HG03280 (cell line): ENCODE measurements at regions not wholly inside any gene's neighbourhood (a gene's known extent, or its start where the extent isn't known, plus 50 kb on each side); places are given as distances from the start of the nearest gene placed in this dataset.

Experiments
- ATAC-seq: cut with Tn5 transposase; IDR thresholded peaks from one replicate; pipeline ENCODE4 v1.9.1; 2021; ENCODE audit warnings: mild to moderate bottlenecking, moderate library complexity; ENCODE audit not compliant: unreplicated experiment

GRCh38 chr11:11141065-11141464 lies 212.0 kb downstream of the CSNK2A3 start:
- ATAC-seq, result no peak

GRCh38 chr11:11140510-11140909 lies 212.5 kb downstream of the CSNK2A3 start:
- no peak for ATAC-seq

DNA sequence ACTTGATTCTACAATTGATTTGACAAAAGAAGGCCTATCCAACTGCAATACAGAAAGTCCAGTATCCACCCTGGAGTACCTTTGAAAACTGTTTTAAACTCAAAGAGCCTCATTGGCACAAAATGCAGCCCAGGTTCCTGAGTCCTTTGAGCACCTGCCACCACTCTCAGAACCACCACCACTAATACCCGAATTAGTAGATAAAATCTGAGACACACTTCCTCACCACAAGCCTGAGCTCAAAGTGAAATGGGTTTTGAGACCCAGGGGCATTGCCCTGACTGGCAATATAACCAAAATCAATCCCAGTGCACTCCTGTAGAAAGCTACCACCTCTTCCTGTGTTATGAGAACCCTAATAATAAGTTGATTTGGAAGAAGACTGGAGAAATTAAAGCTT lies 215.7 kb downstream of the CSNK2A3 start:
- no peak for ATAC-seq

DNA sequence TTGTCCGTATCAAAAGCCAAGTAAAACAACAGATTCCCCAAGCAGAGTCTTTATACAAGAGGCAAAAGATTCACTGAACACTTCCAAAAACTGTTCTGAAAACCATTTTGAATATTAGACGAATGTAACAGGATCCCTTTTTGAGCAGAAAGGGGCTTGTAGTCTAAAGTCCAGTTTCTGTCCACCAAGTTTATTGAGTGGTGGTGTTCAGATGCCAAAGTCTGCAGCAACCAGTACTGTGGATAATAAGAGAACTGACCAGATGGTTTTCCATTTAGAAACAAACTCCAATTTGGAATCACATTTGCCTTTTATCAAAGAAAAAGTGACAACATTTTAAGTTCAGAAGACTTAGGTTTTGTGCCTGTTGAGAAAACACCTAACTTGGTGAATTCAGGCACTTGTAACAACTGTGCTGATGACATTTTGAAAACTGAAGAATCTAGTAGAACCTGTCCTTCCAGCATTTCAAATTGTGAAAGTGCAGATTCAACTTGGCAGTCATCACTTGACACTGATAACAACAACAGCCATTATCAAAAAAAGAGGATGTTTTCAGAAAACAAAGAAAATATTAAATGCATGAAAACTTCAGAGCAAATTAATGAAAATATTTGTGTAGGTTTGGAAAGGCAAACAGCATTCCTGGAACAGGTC lies 217.1 kb downstream of the CSNK2A3 start:
- no peak for ATAC-seq

DNA sequence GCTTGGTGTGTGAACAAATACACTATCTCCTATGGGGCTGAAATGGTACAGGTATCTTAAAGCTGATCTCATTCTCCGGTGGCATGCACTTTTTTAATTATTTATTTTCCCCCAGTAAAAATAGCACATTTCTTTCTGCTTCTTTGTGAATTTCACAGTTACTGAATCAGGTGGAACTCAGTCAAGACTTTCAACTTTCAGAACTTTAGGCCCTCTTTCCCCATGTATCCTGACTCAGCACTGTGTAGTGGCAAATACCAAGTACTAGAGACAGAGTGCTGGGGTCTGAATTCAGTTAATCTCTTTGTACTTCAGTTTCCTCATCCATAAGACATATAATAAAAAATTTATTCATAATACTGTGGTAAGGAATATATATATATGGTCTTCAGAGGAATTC lies 223.9 kb downstream of the CSNK2A3 start:
- no peak for ATAC-seq

DNA sequence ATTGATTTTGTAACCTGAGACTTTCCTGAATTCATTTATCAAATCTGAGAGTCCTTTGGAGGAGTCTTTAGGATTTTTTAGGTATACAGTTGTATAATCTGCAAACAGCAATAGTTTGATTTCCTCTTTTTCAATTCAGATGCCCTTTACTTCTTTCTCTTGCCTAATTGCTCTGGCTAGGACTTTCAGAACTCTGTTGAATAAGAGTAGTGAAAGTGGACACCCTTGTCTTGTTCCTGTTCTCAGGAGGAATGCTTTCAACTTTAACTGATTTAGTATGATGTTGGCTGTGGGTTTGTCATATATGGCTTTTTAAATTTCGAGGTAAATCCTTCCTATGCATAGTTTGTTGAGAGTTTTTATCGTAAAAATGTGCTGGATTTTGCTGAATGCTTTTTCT lies 227.4 kb downstream of the CSNK2A3 start:
- ATAC-seq, result no peak

- no peak for ATAC-seq
Measured at GRCh38 chr11:11122749-11123148, 230.3 kb downstream of the CSNK2A3 start.

GRCh38 chr11:11119917-11120316 lies 233.1 kb downstream of the CSNK2A3 start:
- ATAC-seq, result no peak

- no peak for ATAC-seq
Measured at GRCh38 chr11:11117730-11118129, 235.3 kb downstream of the CSNK2A3 start.

GRCh38 chr11:11115475-11115874 lies 237.6 kb downstream of the CSNK2A3 start:
- no peak for ATAC-seq

DNA sequence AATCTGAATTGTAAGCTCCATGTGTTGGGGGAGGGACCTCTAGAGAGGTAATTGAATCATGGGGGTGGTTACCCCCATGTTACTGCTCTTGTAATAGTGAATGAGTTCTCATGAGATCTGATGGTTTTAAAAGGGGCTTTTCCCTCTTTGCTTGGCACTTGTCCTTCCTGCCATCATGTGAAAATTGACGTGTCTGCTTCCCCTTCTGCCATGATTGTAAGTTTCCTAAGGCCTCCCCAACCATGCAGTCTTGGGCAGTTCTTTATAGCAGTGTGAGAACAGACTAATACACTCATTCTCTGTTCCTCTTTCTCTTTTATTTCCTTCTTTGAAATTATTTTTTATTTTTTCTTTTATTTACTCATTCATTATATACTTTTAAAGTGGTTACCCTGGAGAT lies 239.4 kb downstream of the CSNK2A3 start:
- no peak for ATAC-seq

DNA sequence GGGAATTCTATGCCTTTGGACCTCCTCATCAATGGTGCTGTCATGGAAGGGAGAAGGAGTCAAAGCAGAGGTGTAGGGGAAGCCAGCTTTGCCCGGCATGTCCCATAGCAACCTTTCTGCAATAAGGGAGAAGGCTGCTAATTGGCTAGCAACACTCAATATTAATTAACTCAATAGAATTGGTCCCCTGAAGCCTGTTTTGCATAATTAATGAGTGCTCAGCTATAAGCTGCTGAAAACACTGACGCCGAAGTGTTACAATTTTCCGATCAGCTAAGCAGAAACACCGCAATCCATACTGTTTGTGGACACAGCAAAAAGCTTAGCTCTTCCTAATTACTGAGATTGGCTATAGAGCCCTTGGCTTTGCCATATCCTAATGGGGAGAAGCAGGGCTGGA lies 245.0 kb downstream of the CSNK2A3 start:
- ATAC-seq, result no peak

DNA sequence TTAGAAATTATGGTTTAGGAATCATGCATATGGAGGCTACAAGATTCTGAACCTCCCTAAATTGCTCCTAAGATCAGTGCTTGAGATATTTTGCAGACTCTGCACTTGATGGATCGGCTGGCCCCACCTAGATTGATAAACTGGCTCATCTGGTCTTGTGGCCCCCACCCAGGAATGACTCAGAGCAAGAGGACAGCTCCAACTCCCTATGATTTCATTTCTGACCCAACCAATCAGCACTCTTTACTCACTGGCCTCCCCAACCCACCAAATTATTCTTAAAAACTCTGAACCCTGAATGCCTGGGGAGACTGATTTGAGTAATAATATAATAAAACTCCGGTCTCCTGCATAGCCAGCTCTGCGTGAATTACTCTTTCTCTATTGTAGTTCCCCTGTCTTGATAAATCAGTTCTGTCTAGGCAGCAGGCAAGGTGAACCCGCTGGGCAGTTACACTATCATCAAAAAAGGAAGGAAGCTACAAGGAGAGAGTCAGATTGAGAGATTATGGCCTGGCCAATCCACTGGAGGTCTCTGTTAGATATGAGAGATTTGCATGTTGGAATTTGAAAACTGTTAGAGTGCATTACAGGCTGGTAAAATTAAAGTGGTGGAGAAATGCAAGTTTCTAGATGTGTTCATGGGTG lies 245.8 kb downstream of the CSNK2A3 start:
- no peak for ATAC-seq

DNA sequence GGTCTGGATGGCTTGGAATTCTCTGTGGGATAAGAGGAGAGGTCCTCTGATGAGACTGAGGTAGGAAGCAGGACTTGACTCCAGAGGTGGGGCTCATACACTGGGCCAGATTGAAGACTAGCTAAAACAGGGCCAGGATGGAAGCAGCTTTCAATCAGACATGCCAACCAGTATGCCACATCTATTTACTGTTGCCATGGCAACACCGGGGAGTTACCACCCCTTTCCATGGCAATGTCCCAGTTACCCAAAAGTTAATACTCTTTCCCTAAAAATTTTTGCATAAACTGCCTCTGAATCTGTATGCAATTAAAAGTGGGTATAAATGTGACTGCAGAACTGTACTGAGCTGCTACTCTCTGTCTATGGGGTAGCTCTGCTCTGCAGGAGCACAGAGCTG lies 247.5 kb upstream of the ZBED5 start:
- no peak for ATAC-seq

- ATAC-seq, result no peak
Measured at GRCh38 chr11:11095831-11096723, 238.2 kb upstream of the ZBED5 start.

- no peak for ATAC-seq
Measured at GRCh38 chr11:11090495-11090894, 232.6 kb upstream of the ZBED5 start.

DNA sequence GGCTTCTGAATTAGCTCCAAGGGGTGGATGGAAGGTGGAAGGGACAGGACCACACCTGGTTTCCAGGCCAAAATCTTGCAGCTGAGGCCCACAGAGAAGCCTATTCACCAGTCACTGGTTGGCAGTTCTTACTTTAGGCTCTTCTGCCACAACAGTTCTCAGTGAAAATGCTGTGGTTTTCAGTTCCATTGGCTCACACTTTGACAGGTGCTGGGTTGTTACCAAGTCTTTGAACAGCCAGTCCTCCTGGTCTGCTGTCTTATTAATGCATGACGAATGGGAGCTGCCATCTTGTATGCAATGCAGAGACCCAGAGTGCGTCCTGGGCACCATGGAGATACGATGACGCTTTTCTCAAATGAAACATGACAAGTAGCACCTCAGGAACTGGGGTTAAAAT lies 232.0 kb upstream of the ZBED5 start:
- no peak for ATAC-seq

- ATAC-seq, result no peak
Measured at GRCh38 chr11:11086979-11087378, 229.1 kb upstream of the ZBED5 start.

DNA sequence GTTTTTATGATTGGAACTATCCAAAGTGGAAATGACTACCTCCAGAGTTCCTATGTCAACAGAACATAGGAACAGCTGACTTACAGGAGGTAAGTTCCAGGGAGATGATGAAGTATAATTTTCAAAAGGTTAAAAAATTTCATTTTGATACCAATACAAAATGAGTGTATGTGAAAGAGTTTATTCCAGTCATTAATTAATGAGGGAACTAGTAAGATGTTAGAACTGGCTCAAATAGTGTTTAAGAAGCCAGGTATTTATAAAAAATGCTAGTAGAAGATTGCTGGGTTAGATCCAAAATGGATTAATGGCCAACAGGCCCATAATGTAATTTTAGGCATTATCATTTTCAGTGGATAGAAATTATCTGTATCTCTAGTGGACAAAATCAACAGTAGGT lies 227.7 kb upstream of the ZBED5 start:
- ATAC-seq, result no peak

- ATAC-seq, result no peak
Measured at GRCh38 chr11:11084337-11084736, 226.5 kb upstream of the ZBED5 start.

DNA sequence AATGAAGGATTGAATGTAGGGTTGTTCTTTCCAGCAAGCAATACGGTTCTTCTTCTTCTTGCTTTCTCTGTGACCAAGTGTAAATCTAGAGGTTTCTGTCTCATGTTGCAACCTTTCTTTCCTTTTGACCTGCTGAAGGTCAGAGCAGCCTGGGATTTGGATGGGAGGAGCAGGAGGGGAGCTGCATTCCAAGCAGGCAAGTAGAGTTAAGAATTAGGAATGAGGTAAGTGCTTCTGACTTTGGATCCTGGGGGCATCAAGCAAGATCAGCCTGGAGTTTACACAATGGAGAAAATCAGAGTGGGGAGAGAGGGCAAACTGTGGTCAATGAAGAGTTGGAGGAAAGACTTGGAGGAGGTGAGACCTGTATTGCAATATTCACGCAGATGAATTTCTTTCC lies 225.6 kb upstream of the ZBED5 start:
- ATAC-seq, result no peak

DNA sequence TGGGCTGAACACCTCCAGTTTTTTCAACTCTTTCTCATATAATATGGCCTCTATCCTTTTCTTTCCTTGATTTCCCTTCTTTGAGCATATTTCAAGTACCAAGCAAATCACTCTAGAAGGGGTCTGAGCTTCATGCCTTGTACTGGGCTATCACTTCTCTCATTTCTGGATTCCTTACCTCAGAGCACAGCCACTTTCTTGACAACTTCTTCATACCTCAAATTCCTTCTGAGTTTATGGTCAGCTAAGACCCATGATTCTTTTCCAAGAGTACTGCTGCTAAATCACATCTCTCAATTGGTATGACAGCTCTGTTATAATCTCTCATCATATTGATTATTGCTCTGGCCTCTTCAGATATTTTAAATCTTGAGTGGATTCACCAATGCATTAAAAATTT lies 224.8 kb upstream of the ZBED5 start:
- no peak for ATAC-seq
